ENCODE measurements at regions not wholly inside any gene's neighbourhood (a gene's known extent, or its start where the extent isn't known, plus 50 kb on each side); places are given as distances from the start of the nearest gene placed in this dataset.

DNA sequence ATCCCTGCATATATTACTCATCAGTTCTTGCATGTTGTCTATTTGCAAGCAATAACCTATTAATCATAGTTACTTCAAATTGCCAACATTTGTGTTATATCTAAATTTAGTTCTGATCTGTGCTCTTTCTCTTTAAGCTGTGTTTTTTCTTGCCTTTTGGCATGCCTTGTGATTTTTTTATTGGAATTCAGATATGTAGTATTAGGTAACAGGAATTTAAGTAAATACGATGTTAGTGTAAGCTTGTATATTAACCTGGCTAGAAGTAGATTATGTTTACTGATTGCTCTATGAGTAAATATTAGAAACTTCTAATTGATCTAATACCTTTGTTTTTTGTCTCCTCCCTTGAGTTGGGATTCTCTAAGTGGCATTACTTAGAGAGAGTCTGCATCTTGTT, 718.9 kb upstream of the POT1 start:
- no peak for DNase-seq
- H2AFZ ChIP-seq, result no peak overlapping the region
- H3K79me2 ChIP-seq (ENCODE audit: insufficient read depth), result no peaks in the 10 kb centered on the region
- H3K4me3 ChIP-seq, result no peak overlapping the region
- no peaks in the 10 kb centered on the region for H3K4me1 ChIP-seq (ENCODE audit: insufficient read depth)
- H3K9ac ChIP-seq, result no peak overlapping the region
- in situ Hi-C loops (cut with MboI), result no loop called here
- TF ChIP-seq EZH2 (IDR thresholded peaks at IDR 0.05; ENCODE audit: insufficient read depth, poor library complexity, severe bottlenecking) (no peak), EZH2phosphoT487 (IDR thresholded peaks at IDR 0.05; ENCODE audit: insufficient read depth, low read depth) (no peak)
- H3K4me2 ChIP-seq (ENCODE audit: unreplicated experiment), result no peak overlapping the region
- H3K36me3 ChIP-seq (ENCODE audit: low read depth), result no peaks in the 10 kb centered on the region
- no peaks in the 10 kb centered on the region for H3K9me2 ChIP-seq (ENCODE audit: insufficient read depth)
- no peaks in the 10 kb centered on the region for H3K27me3 ChIP-seq (replicated peaks; ENCODE audit: insufficient read depth)
- 41 to 54% methylated on average over 1 of the region's 1 CpG for WGBS, 2 experiments (ENCODE audit: low coverage in 1 of 2, low lambda C conversion rate in 2 of 2, missing lambda C conversion rate in 2 of 2)
- H3F3A ChIP-seq (ENCODE audit: insufficient read depth), result no peaks in the 10 kb centered on the region
- no peak overlapping the region for H3K27ac ChIP-seq
- H3K9me3 ChIP-seq (ENCODE audit: low read depth), result no peaks in the 10 kb centered on the region
- no peaks in the 10 kb centered on the region; the same call in 1 of the 2 replicates for H4K20me1 ChIP-seq (ENCODE audit: insufficient read depth)

DNA sequence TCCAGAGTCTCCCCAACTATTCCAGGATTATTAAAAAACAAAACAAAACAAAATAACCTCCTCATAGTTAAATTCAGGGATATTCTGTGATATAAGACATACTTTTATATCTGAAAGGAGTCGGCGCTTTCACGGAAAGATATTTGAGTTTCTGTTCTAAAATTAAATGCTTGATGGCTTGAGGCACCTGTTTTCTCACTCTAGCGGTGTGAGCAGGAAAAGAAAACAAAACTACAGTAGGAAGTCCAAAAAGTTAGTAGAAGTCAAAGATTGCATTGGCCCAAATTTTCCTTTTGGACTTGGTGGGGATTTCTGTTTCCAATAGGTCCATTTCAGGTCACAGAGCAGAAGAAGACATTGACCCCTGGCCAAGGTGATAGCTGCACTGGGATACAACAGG, 716.1 kb upstream of the POT1 start:
- Histone ChIP-seq H3K9ac (no peak overlapping the region), H3K9me2 (ENCODE audit: insufficient read depth) (no peaks in the 10 kb centered on the region), H3K27me3 (replicated peaks; ENCODE audit: insufficient read depth) (no peaks in the 10 kb centered on the region), H3K4me2 (ENCODE audit: unreplicated experiment) (no peak overlapping the region), H2AFZ (no peak overlapping the region), H3K4me1 (ENCODE audit: insufficient read depth) (no peaks in the 10 kb centered on the region), H3K79me2 (ENCODE audit: insufficient read depth) (no peaks in the 10 kb centered on the region), H3F3A (ENCODE audit: insufficient read depth) (no peaks in the 10 kb centered on the region), H3K36me3 (ENCODE audit: low read depth) (no peaks in the 10 kb centered on the region), H3K27ac (no peak overlapping the region), H3K4me3 (no peak overlapping the region), H4K20me1 (ENCODE audit: insufficient read depth) (no peaks in the 10 kb centered on the region; the same call in 1 of the 2 replicates), H3K9me3 (ENCODE audit: low read depth) (no peaks in the 10 kb centered on the region)
- whole genome bisulfite sequencing, 2 experiments (ENCODE audit: low coverage in 1 of 2, low lambda C conversion rate in 2 of 2, missing lambda C conversion rate in 2 of 2), result 24% methylated on average over 4 of the region's 4 CpGs
- in situ Hi-C loops (cut with MboI), result no loop called here
- TF ChIP-seq EZH2 (IDR thresholded peaks at IDR 0.05; ENCODE audit: insufficient read depth, poor library complexity, severe bottlenecking), result no peak
- DNase-seq, result no peak

GRCh38 chr7:125644109-125644508, 714.5 kb upstream of the POT1 start:
- Histone ChIP-seq H3K36me3 (ENCODE audit: low read depth) (no peaks in the 10 kb centered on the region), H3K4me1 (ENCODE audit: insufficient read depth) (no peaks in the 10 kb centered on the region), H3K27me3 (replicated peaks; ENCODE audit: insufficient read depth) (no peaks in the 10 kb centered on the region), H3K27ac (no peak overlapping the region), H3K4me3 (no peak overlapping the region), H2AFZ (no peak overlapping the region), H3K9me2 (ENCODE audit: insufficient read depth) (no peaks in the 10 kb centered on the region), H3F3A (ENCODE audit: insufficient read depth) (no peaks in the 10 kb centered on the region), H3K4me2 (ENCODE audit: unreplicated experiment) (no peak overlapping the region), H3K9ac (no peak overlapping the region), H4K20me1 (ENCODE audit: insufficient read depth) (no peaks in the 10 kb centered on the region; the same call in 1 of the 2 replicates), H3K79me2 (ENCODE audit: insufficient read depth) (no peaks in the 10 kb centered on the region), H3K9me3 (ENCODE audit: low read depth) (no peaks in the 10 kb centered on the region)
- no peak for TF ChIP-seq EZH2phosphoT487 (IDR thresholded peaks at IDR 0.05; ENCODE audit: insufficient read depth, low read depth)
- TF ChIP-seq EZH2 (IDR thresholded peaks at IDR 0.05; ENCODE audit: insufficient read depth, poor library complexity, severe bottlenecking), result no peak
- DNase-seq, result no peak
- in situ Hi-C loops (cut with MboI), result no loop called here
- 2 to 11% methylated on average over 1 of the region's 1 CpG for WGBS, 2 experiments (ENCODE audit: low coverage in 1 of 2, low lambda C conversion rate in 2 of 2, missing lambda C conversion rate in 2 of 2)

DNA sequence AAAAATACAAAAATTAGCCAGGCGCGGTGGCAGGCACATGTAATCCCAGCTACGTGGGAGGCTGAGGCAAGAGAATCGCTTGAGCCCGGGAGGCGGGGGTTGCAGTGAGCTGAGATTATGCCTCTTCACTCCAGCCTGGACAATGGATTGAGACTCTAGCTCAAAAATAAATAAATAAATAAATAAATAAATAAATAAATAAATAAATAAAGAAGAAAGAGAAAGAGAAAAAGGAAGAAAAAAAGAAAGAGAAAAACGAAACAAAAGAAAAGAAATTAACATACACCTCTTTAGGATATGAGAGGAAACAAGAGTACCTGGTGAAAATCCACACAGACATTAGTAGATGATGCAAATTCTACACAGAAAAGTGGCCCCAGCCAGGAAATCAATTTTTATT, 713.7 kb upstream of the POT1 start:
- Histone ChIP-seq H3K79me2 (ENCODE audit: insufficient read depth) (no peaks in the 10 kb centered on the region), H3K4me2 (ENCODE audit: unreplicated experiment) (no peak overlapping the region), H2AFZ (no peak overlapping the region), H3K4me1 (ENCODE audit: insufficient read depth) (no peaks in the 10 kb centered on the region), H3K9ac (no peak overlapping the region), H3K4me3 (no peak overlapping the region), H3K27ac (no peak overlapping the region), H4K20me1 (ENCODE audit: insufficient read depth) (no peaks in the 10 kb centered on the region), H3K9me3 (ENCODE audit: low read depth) (no peaks in the 10 kb centered on the region), H3K9me2 (ENCODE audit: insufficient read depth) (no peaks in the 10 kb centered on the region), H3F3A (ENCODE audit: insufficient read depth) (no peaks in the 10 kb centered on the region), H3K27me3 (replicated peaks; ENCODE audit: insufficient read depth) (no peaks in the 10 kb centered on the region), H3K36me3 (ENCODE audit: low read depth) (no peaks in the 10 kb centered on the region)
- WGBS, 2 experiments (ENCODE audit: low coverage in 1 of 2, low lambda C conversion rate in 2 of 2, missing lambda C conversion rate in 2 of 2), result 44 to 57% methylated on average over 7 of the region's 7 CpGs
- in situ Hi-C loops (cut with MboI), result no loop called here
- TF ChIP-seq EZH2 (IDR thresholded peaks at IDR 0.05; ENCODE audit: insufficient read depth, poor library complexity, severe bottlenecking), result no peak
- TF ChIP-seq EZH2phosphoT487 (IDR thresholded peaks at IDR 0.05; ENCODE audit: insufficient read depth, low read depth), result no peak
- DNase-seq, result no peak

DNA sequence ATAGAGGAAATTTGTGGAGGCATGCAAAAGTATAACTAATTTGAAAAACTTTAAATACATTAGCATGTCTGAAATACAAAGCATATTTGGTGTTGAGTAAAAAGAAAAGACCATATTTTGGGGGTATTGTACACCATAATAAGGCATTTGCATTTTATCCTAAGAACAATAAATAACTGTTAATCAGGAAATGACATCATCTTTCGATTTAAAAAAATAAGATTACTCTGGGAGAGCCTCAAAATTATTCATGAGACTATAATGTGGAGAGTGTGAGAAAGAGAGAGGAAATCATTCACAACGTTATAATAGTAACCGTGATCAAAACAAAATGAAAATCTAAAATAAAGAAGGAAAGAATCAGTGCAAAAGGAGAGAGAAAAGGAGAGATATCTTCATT, 712.3 kb upstream of the POT1 start:
- in situ Hi-C loops (cut with MboI), result no loop called here
- Histone ChIP-seq H3K27ac (no peak overlapping the region), H2AFZ (no peak overlapping the region), H3K36me3 (ENCODE audit: low read depth) (no peaks in the 10 kb centered on the region), H3K4me3 (no peak overlapping the region), H3K27me3 (replicated peaks; ENCODE audit: insufficient read depth) (no peaks in the 10 kb centered on the region), H3K79me2 (ENCODE audit: insufficient read depth) (no peaks in the 10 kb centered on the region), H4K20me1 (ENCODE audit: insufficient read depth) (no peaks in the 10 kb centered on the region), H3K9me3 (ENCODE audit: low read depth) (no peaks in the 10 kb centered on the region), H3F3A (ENCODE audit: insufficient read depth) (no peaks in the 10 kb centered on the region), H3K9me2 (ENCODE audit: insufficient read depth) (no peaks in the 10 kb centered on the region), H3K9ac (no peak overlapping the region), H3K4me2 (ENCODE audit: unreplicated experiment) (no peak overlapping the region), H3K4me1 (ENCODE audit: insufficient read depth) (no peaks in the 10 kb centered on the region)
- WGBS, 2 experiments (ENCODE audit: low coverage in 1 of 2, low lambda C conversion rate in 2 of 2, missing lambda C conversion rate in 2 of 2), result 8 to 20% methylated on average over 3 of the region's 3 CpGs
- no peak for TF ChIP-seq EZH2phosphoT487 (IDR thresholded peaks at IDR 0.05; ENCODE audit: insufficient read depth, low read depth)
- no peak for TF ChIP-seq EZH2 (IDR thresholded peaks at IDR 0.05; ENCODE audit: insufficient read depth, poor library complexity, severe bottlenecking)
- DNase-seq, result no peak
